Left ventricle myocardium inferior (tissue), 1 donor: ENCODE measurements at regions not wholly inside any gene's neighbourhood (a gene's known extent, or its start where the extent isn't known, plus 50 kb on each side); places are given as distances from the start of the nearest gene placed in this dataset.

Source experiments
- DNase-seq: peaks from one replicate; pipeline ENCODE4 v3.0.0-alpha.2; 2020
- H3K27ac ChIP-seq: fragments of 200-600 bp; replicated peaks from 2 replicates; pipeline ENCODE4 v1.8.0; 2021
- H3K27me3 ChIP-seq: fragments of 200-600 bp; 2 replicates; pipeline ENCODE4 v1.8.0; 2021; ENCODE audit warnings: low read depth
- H3K36me3 ChIP-seq: fragments of 200-600 bp; 2 replicates; pipeline ENCODE4 v1.8.0; 2021
- H3K4me1 ChIP-seq: fragments of 200-600 bp; 2 replicates; pipeline ENCODE4 v1.8.0; 2021
- H3K4me3 ChIP-seq: fragments of 200-600 bp; 2 replicates; pipeline ENCODE4 v1.8.0; 2021; ENCODE audit warnings: mild to moderate bottlenecking, moderate library complexity
- H3K9me3 ChIP-seq: fragments of 200-600 bp; replicated peaks from 2 replicates; pipeline ENCODE4 v1.8.0; 2021
- intact Hi-C: fragments of 100-400 bp; cut with micrococcal nuclease; formaldehyde crosslinking; loops from one replicate; pipeline ENCODE4 v1.11.0; 2022
- TF ChIP-seq, protein P1 (sequence below): fragments of 200-600 bp; IDR thresholded peaks from 2 replicates; pipeline ENCODE4 v1.8.0; 2021; ENCODE audit warnings: antibody characterized with exemption, mild to moderate bottlenecking, borderline replicate concordance
- donor health status: DM: no; HTN: yes; CAD: no; lungs with severe emphysema.

DNA sequence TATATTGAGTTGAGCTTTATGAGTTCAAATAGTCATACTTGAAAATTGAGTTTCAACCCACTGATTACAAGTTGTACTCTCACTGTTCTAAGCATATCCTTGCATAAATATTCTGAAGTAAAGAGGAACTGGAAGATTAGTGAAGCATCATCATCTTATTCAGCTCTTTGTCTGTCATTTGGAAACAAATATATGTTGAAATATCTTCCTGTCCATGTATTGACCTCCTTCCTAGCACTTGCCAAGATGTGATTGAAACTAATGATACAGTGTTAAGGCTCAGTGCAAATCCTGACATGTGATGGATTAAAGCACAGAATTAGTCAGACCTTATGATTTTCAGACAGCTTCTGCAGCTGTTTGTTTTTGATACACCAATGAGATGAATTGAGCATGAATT is 434.3 kb downstream of the TBC1D32 start:
- Histone ChIP-seq H3K4me1 (no peaks in the 10 kb centered on the region), H3K36me3 (no peaks in the 10 kb centered on the region), H3K27me3 (no peaks in the 10 kb centered on the region), H3K4me3 (no peak overlapping the region), H3K27ac (no peak overlapping the region), H3K9me3 (peaks cover 4% of the 10 kb centered on the region)
- DNase-seq: no peak
- TF ChIP-seq, protein P1, sequence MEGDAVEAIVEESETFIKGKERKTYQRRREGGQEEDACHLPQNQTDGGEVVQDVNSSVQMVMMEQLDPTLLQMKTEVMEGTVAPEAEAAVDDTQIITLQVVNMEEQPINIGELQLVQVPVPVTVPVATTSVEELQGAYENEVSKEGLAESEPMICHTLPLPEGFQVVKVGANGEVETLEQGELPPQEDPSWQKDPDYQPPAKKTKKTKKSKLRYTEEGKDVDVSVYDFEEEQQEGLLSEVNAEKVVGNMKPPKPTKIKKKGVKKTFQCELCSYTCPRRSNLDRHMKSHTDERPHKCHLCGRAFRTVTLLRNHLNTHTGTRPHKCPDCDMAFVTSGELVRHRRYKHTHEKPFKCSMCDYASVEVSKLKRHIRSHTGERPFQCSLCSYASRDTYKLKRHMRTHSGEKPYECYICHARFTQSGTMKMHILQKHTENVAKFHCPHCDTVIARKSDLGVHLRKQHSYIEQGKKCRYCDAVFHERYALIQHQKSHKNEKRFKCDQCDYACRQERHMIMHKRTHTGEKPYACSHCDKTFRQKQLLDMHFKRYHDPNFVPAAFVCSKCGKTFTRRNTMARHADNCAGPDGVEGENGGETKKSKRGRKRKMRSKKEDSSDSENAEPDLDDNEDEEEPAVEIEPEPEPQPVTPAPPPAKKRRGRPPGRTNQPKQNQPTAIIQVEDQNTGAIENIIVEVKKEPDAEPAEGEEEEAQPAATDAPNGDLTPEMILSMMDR: no peak
- intact Hi-C loops: no loop called here

DNA sequence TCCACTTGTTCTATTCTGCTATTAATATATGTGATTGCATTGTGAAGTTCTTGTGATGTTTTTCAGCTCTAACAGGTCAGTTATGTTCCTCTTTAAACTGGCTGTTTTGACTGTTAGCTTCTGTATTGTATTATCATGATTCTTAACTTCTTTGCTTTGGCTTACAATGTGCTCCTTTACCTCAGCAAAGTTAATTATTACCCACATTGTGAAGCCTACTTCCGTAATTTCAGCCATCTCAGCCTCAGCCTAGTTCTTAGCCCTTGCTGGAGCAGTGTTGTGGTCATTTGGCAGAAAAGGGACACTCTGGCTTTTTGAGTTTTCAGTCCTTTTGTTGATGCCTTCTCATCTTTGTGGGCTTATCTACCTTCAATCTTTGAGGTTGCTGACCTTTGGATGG is 440.2 kb downstream of the TBC1D32 start:
- Histone ChIP-seq H3K9me3 (peaks cover 38% of the 10 kb centered on the region), H3K27ac (no peak overlapping the region), H3K4me3 (no peak overlapping the region), H3K27me3 (no peaks in the 10 kb centered on the region), H3K4me1 (no peaks in the 10 kb centered on the region), H3K36me3 (no peaks in the 10 kb centered on the region)
- intact Hi-C loops: no loop called here
- no peak for DNase-seq
- TF ChIP-seq, protein P1: no peak

DNA sequence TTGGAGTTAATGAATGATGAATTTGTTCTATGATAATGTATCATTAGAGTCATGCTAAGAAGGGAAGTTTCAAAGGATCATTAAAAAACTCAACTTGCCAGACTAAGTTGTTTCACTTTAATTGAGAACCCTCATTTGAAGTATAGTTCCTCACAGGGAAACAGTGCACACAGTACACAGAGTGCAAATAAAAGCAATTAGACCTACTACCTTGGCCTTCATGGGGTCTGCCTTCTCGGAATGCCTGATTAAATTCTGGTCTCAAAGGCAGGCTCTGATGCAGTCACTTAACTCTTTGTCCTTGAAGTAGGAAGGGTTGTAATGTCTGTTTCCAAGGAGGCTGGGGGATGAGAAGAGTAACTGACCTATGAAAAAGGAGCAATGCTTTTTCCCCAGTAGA is 457.3 kb downstream of the TBC1D32 start:
- Histone ChIP-seq H3K36me3 (no peaks in the 10 kb centered on the region), H3K27me3 (no peaks in the 10 kb centered on the region), H3K4me3 (no peak overlapping the region), H3K27ac (no peak overlapping the region), H3K9me3 (no peaks in the 10 kb centered on the region), H3K4me1 (no peaks in the 10 kb centered on the region)
- no peak for DNase-seq
- intact Hi-C loops: no loop called here
- TF ChIP-seq, protein P1: no peak

DNA sequence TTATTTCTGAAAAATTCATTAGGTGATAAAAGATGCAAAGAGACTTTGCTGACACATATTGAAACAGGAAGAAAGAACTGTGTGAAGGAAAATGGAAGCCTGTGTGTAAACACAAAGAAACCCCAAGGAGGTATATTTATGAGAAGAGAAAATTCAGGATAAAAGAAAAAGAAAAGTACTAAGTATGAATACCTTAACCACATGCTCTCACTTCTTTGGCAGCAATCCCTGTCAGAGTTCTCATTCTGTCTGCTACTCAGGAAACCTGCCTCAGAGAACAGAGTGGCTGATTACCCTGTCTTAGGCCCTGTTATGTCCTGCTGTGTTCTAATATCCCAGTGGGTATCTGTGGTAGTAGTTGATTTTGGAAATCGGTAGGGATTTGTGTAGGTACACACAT is 457.9 kb downstream of the TBC1D32 start:
- Histone ChIP-seq H3K9me3 (no peaks in the 10 kb centered on the region), H3K27me3 (no peaks in the 10 kb centered on the region), H3K4me3 (no peak overlapping the region), H3K27ac (no peak overlapping the region), H3K4me1 (no peaks in the 10 kb centered on the region), H3K36me3 (no peaks in the 10 kb centered on the region)
- intact Hi-C loops: no loop called here
- DNase-seq: no peak
- TF ChIP-seq, protein P1: no peak

DNA sequence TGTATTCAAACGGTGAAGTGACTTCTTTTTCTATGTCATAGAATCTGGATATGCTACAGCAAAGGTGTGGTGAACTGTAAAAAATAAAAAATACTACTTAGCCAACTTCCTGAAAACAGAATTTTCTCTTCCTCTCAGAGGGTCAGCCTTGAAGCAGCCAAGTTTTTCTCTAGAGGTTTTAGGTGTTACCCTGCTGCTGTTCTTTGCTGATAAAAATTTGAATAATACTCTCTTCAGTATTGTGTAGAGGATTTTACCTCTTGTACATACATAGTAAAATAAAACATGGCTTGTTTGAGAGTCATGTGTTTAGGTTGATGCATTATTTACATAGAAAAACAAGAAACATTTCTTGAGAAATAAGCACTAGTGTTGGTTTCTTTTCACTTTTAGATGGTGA is 458.4 kb downstream of the TBC1D32 start:
- no peaks in the 10 kb centered on the region for H3K9me3 ChIP-seq
- H3K27ac ChIP-seq: no peak overlapping the region
- intact Hi-C loops: no loop called here
- DNase-seq: no peak
- no peaks in the 10 kb centered on the region for H3K27me3 ChIP-seq
- TF ChIP-seq, protein P1: no peak
- no peaks in the 10 kb centered on the region for H3K4me1 ChIP-seq
- no peaks in the 10 kb centered on the region for H3K36me3 ChIP-seq
- H3K4me3 ChIP-seq: no peak overlapping the region

DNA sequence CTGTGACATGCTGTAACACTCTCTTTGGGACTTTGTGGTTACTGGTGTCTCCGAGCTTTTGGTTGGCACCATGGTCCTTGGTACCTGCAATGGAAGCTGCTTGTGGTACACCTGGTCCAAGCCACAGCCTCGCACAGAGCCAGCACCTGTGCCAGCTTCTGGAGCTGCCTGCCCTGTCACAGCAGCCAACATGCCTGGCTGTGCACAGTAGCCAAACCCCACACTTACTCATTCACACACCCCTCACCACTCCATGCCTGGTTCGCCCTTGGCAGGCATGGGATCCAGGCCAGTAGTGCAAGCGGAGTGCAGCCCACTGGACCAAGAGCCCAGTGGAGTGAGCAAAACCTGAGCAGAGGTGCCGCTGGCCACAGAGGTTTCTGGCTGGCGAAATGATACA is 459.9 kb downstream of the TBC1D32 start:
- intact Hi-C loops: no loop called here

More for the DNA sequence above, 459.9 kb downstream of the TBC1D32 start:
- Histone ChIP-seq H3K27me3 (no peaks in the 10 kb centered on the region), H3K9me3 (peaks cover 1% of the 10 kb centered on the region), H3K4me3 (no peak overlapping the region), H3K36me3 (no peaks in the 10 kb centered on the region), H3K4me1 (no peaks in the 10 kb centered on the region), H3K27ac (no peak overlapping the region)
- DNase-seq: no peak
- TF ChIP-seq, protein P1: no peak
